SK-N-SH (cell line): ENCODE measurements at regions not wholly inside any gene's neighbourhood (a gene's known extent, or its start where the extent isn't known, plus 50 kb on each side); places are given as distances from the start of the nearest gene placed in this dataset.

Experiments used
- CTCF ChIA-PET: fragments of 300-600, 350-600 bp; formaldehyde crosslinking; extraction: SDS; loops from one replicate; lab custom pipeline; 2021; lab: Yijun Ruan, JAX
- POLR2A ChIA-PET: fragments of 350-600 bp; sonication (Branson Sonifier 250); formaldehyde crosslinking; extraction: SDS; loops from one replicate; lab custom pipeline; 2020; ENCODE audit warnings: antibody characterized with exemption, inconsistent platforms; lab: Yijun Ruan, JAX
- DNase-seq: peaks from one replicate; pipeline ENCODE4 v3.0.0; 2012
- H2AFZ ChIP-seq: fragments of 200-600 bp; sonication (generic); 2 replicates; pipeline ENCODE4 v1.8.1; 2016; ENCODE audit warnings: antibody characterized with exemption, mild to moderate bottlenecking, low read depth
- H3F3A ChIP-seq: fragments of 200-600 bp; sonication (generic); replicated peaks from 2 replicates; pipeline ENCODE3; 2016; ENCODE audit warnings: antibody characterized with exemption, mild to moderate bottlenecking; ENCODE audit not compliant: insufficient read depth
- H3K27ac ChIP-seq, 2 experiments: fragments of 200-500 bp in 1 of 2; fragments of 200-600 bp in 1 of 2; sonication (Bioruptor generic) in 1 of 2; sonication (generic), shearing (Covaris generic) in 1 of 2; 2 replicates each; pipeline versions ENCODE4 v1.5.1 to v1.6.1; 2014 to 2016; ENCODE audit warnings: low read depth in 2 of 2, inconsistent platforms in 1 of 2, low read length in 1 of 2, mild to moderate bottlenecking in 1 of 2, mixed read lengths in 1 of 2
- H3K27me3 ChIP-seq: fragments of 200-600 bp; sonication (generic), shearing (Covaris generic); 2 replicates; pipeline ENCODE4 v1.6.1; 2016; ENCODE audit warnings: mixed run types; ENCODE audit not compliant: insufficient read depth
- H3K36me3 ChIP-seq, 2 experiments: fragments of 200-500 bp in 1 of 2; fragments of 200-600 bp in 1 of 2; sonication (Bioruptor generic) in 1 of 2; sonication (generic) in 1 of 2; replicated peaks in 1 of 2; 2 replicates each; pipeline versions ENCODE3 to v1.5.1; 2014 to 2016; ENCODE audit warnings: low read length in 1 of 2, mild to moderate bottlenecking in 1 of 2; ENCODE audit not compliant: insufficient read depth in 2 of 2, control insufficient read depth in 1 of 2
- H3K4me1 ChIP-seq, 2 experiments: fragments of 200-500 bp in 1 of 2; fragments of 200-600 bp in 1 of 2; sonication (Bioruptor generic) in 1 of 2; sonication (generic), shearing (Covaris generic) in 1 of 2; 2 replicates each; pipeline versions ENCODE4 v1.5.1 to v1.6.1; 2014 to 2016; ENCODE audit warnings: low read depth in 1 of 2, low read length in 1 of 2, mixed run types in 1 of 2; ENCODE audit not compliant: insufficient read depth in 2 of 2, control insufficient read depth in 1 of 2
- H3K4me2 ChIP-seq: fragments of 200-600 bp; sonication (generic), shearing (Covaris generic); 2 replicates; pipeline ENCODE4 v1.6.1; 2017; ENCODE audit warnings: mixed run types
- H3K4me3 ChIP-seq, 2 experiments: fragments of 200-500 bp in 1 of 2; fragments of 200-600 bp in 1 of 2; sonication (Bioruptor generic) in 1 of 2; sonication (generic), shearing (Covaris generic) in 1 of 2; 2 replicates each; pipeline versions ENCODE4 v1.5.1 to v1.8.1; 2014 to 2016; ENCODE audit warnings: low read depth in 2 of 2, inconsistent platforms in 1 of 2, low read length in 1 of 2, mild to moderate bottlenecking in 1 of 2, mixed read lengths in 1 of 2, moderate library complexity in 1 of 2
- H3K79me2 ChIP-seq: fragments of 200-600 bp; sonication (generic); 2 replicates; pipeline ENCODE4 v1.8.1; 2017; ENCODE audit warnings: mild to moderate bottlenecking; ENCODE audit not compliant: insufficient read depth
- H3K9ac ChIP-seq: fragments of 200-600 bp; sonication (generic); 2 replicates; pipeline ENCODE4 v1.6.1; 2017; ENCODE audit warnings: mixed run types
- H3K9me2 ChIP-seq: fragments of 200-600 bp; sonication (generic); 2 replicates; pipeline ENCODE4 v1.6.1; 2017; ENCODE audit warnings: mixed run types
- H3K9me3 ChIP-seq: fragments of 200-600 bp; sonication (generic); 2 replicates; pipeline ENCODE4 v1.6.1; 2017; ENCODE audit warnings: mixed run types, mild to moderate bottlenecking, moderate library complexity
- H4K20me1 ChIP-seq: fragments of 200-600 bp; sonication (generic); 2 replicates; pipeline ENCODE4 v1.6.1; 2017; ENCODE audit warnings: mild to moderate bottlenecking, mixed run types; ENCODE audit not compliant: insufficient read depth
- ELF1 ChIP-seq: IDR thresholded peaks from 2 replicates; pipeline ENCODE4 v1.4.0; 2012
- FOSL2 ChIP-seq: IDR thresholded peaks from 2 replicates; pipeline ENCODE4 v1.4.0; 2012; ENCODE audit warnings: low read depth, mild to moderate bottlenecking, moderate library complexity, borderline replicate concordance
- FOXM1 ChIP-seq: IDR thresholded peaks from 2 replicates; pipeline ENCODE4 v1.4.0; 2012; ENCODE audit warnings: low read depth, mild to moderate bottlenecking
- IRF3 ChIP-seq: fragments of 150-350 bp; IDR thresholded peaks from 2 replicates; pipeline ENCODE4 v1.6.1; 2016; ENCODE audit warnings: mild to moderate bottlenecking, low read depth, low read length
- MAX ChIP-seq: IDR thresholded peaks from 2 replicates; pipeline ENCODE4 v1.4.0; 2012; ENCODE audit warnings: low read depth
- MEF2A ChIP-seq: IDR thresholded peaks from 2 replicates; pipeline ENCODE4 v1.4.0; 2012; ENCODE audit warnings: low read depth, borderline replicate concordance
- MXI1 ChIP-seq: IDR thresholded peaks from 2 replicates; pipeline ENCODE4 v1.6.1; 2012; ENCODE audit warnings: mild to moderate bottlenecking, low read depth, low read length, improper control_type of control experiment
- NFIC ChIP-seq: IDR thresholded peaks from 2 replicates; pipeline ENCODE4 v1.4.0; 2012; ENCODE audit warnings: borderline replicate concordance
- PBX3 ChIP-seq: IDR thresholded peaks from 2 replicates; pipeline ENCODE4; 2012
- POLR2AphosphoS5 ChIP-seq: IDR thresholded peaks from 2 replicates; pipeline ENCODE4 v1.6.1; 2012; ENCODE audit warnings: low read depth, low read length
- RAD21 ChIP-seq: IDR thresholded peaks from 2 replicates; pipeline ENCODE4 v1.6.1; 2012; ENCODE audit warnings: mild to moderate bottlenecking, low read length
- REST ChIP-seq: IDR thresholded peaks from 2 replicates; pipeline ENCODE4 v1.6.1; 2012; ENCODE audit warnings: mild to moderate bottlenecking, low read depth, low read length, moderate library complexity
- RFX5 ChIP-seq: IDR thresholded peaks from 2 replicates; pipeline ENCODE4 v1.6.1; 2012; ENCODE audit warnings: mild to moderate bottlenecking, improper control_type of control experiment, low read length
- RXRA ChIP-seq: IDR thresholded peaks from 2 replicates; pipeline ENCODE4 v1.4.0; 2012; ENCODE audit warnings: low read depth, mild to moderate bottlenecking, borderline replicate concordance
- SMC3 ChIP-seq: IDR thresholded peaks from 2 replicates; pipeline ENCODE4 v1.6.1; 2012; ENCODE audit warnings: low read depth, low read length, improper control_type of control experiment
- TAF1 ChIP-seq: IDR thresholded peaks from 2 replicates; pipeline ENCODE4 v1.6.1; 2012; ENCODE audit warnings: low read depth, mild to moderate bottlenecking, low read length, moderate library complexity, borderline replicate concordance
- TEAD4 ChIP-seq: IDR thresholded peaks from 2 replicates; pipeline ENCODE4 v1.4.0; 2012; ENCODE audit warnings: mild to moderate bottlenecking, borderline replicate concordance; ENCODE audit not compliant: insufficient read depth
- USF1 ChIP-seq: IDR thresholded peaks from 2 replicates; pipeline ENCODE4 v1.4.0; 2012; ENCODE audit warnings: low read depth, borderline replicate concordance
- YY1 ChIP-seq: IDR thresholded peaks from 2 replicates; pipeline ENCODE4 v1.4.0; 2012; ENCODE audit warnings: low read depth, mild to moderate bottlenecking
- WGBS: methylation state at CpG from one replicate; pipeline ENCODE4 v1.1.6; 2017; ENCODE audit warnings: low lambda C conversion rate; 5-methylcytosine and 5-hydroxymethylcytosine counted together
- TF ChIP-seq, protein P1 (sequence below): fragments of 150-350 bp; IDR thresholded peaks from 2 replicates; pipeline ENCODE4 v1.6.1; 2017; ENCODE audit warnings: antibody characterized with exemption, low read length, low read depth, borderline replicate concordance

- POLR2A ChIA-PET = no interaction called here
- H3K4me2 ChIP-seq = no peak overlapping the region
- CTCF ChIA-PET = interaction anchor here (1.5 kb wide), 1 partner anchor 9 kb away, joined by 6 read pairs; no protein-coding TSS in a partner anchor
- H3K9me2 ChIP-seq = 0 out of 2 replicates have a peak, but pooled peaks cover 3% of the 10 kb centered on the region
- TF ChIP-seq MXI1 (no peak), MEF2A (no peak), FOXM1 (no peak), POLR2AphosphoS5 (no peak)
- no peaks in the 10 kb centered on the region for H3K9me3 ChIP-seq
- no peak overlapping the region for H3K4me3 ChIP-seq
- no peak overlapping the region for H3K27ac ChIP-seq
- 71% methylated on average over 4 of the region's 4 CpGs for WGBS
- H3K79me2 ChIP-seq = no peaks in the 10 kb centered on the region
- no peaks in the 10 kb centered on the region for H3F3A ChIP-seq
- no peaks in the 10 kb centered on the region for H4K20me1 ChIP-seq
- no peak overlapping the region for H3K9ac ChIP-seq
- no peak overlapping the region for H2AFZ ChIP-seq
- DNase-seq = no peak
- H3K36me3 ChIP-seq = no peaks in the 10 kb centered on the region
- H3K27me3 ChIP-seq = no peaks in the 10 kb centered on the region
- no peaks in the 10 kb centered on the region for H3K4me1 ChIP-seq
These were observed 609.6 kb downstream of the BRINP3 start for GRCh38 chr1:189868021-189868420.

DNA sequence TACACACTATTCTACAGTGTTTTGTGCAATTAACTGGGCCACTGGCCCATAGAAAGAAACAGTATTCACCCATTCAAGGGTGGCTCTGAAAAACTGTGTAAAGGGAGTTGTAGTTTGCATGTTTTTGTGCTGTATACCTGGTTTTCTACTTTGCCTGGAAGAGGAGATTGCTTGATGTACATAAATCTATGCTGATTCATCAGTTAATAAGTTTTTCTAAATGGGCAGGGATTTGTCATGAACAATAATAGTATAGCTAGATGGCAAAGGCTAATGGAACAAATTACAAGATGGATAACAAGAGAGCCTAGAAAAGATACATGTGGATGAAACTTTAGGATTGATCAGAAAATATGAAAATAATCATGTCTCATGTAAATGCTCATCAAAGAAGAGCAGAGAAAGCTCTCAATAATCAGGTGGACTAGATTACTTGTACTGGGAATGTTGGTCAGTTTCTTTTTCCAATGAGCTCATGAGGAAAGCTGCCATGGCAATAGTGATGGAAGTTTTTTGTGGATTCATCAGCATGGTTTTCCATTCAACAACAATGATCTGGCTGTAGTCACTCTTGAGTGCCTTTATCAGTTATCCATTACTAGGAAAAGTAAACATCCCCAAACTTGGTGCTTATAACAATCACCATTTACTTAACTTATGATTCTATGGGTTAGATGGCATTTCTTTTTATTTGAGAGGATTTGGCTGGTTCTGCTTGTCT is 602.8 kb downstream of the BRINP3 start:
- Histone ChIP-seq H3K4me2 (no peak overlapping the region), H2AFZ (no peak overlapping the region), H3K9me3 (no peaks in the 10 kb centered on the region), H3K4me3 (no peak overlapping the region), H3K27ac (no peak overlapping the region), H3K36me3 (no peaks in the 10 kb centered on the region), H3F3A (no peaks in the 10 kb centered on the region), H3K4me1 (no peaks in the 10 kb centered on the region; a peak in 1 of 4 replicates), H3K9me2 (no peaks in the 10 kb centered on the region), H3K79me2 (no peaks in the 10 kb centered on the region), H3K27me3 (no peaks in the 10 kb centered on the region), H3K9ac (no peak overlapping the region), H4K20me1 (no peaks in the 10 kb centered on the region)
- ChIA-PET CTCF (interaction anchor here (0.7 kb wide), 1 partner anchor 15 kb away, joined by 3 read pairs; no protein-coding TSS in a partner anchor), POLR2A (no interaction called here)
- DNase-seq = no peak
- TF ChIP-seq REST (no peak), ELF1 (no peak), USF1 (no peak), SMC3 (no peak), FOSL2 (no peak), YY1 (no peak), FOXM1 (no peak), NFIC (no peak), MAX (no peak), RXRA (no peak), IRF3 (no peak), PBX3 (no peak), RFX5 (no peak), TEAD4 (no peak), RAD21 (no peak), TAF1 (no peak)
- TF ChIP-seq, protein P1, sequence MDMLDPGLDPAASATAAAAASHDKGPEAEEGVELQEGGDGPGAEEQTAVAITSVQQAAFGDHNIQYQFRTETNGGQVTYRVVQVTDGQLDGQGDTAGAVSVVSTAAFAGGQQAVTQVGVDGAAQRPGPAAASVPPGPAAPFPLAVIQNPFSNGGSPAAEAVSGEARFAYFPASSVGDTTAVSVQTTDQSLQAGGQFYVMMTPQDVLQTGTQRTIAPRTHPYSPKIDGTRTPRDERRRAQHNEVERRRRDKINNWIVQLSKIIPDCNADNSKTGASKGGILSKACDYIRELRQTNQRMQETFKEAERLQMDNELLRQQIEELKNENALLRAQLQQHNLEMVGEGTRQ = no peak
